T-helper 2 cell (primary cell): ENCODE measurements at regions not wholly inside any gene's neighbourhood (a gene's known extent, or its start where the extent isn't known, plus 50 kb on each side); places are given as distances from the start of the nearest gene placed in this dataset.

Experiments used
- DNase-seq, 5 experiments: peaks; one replicate each; pipeline versions ENCODE4 v3.0.0 to v3.0.0-alpha.2; 2012 to 2022

DNA sequence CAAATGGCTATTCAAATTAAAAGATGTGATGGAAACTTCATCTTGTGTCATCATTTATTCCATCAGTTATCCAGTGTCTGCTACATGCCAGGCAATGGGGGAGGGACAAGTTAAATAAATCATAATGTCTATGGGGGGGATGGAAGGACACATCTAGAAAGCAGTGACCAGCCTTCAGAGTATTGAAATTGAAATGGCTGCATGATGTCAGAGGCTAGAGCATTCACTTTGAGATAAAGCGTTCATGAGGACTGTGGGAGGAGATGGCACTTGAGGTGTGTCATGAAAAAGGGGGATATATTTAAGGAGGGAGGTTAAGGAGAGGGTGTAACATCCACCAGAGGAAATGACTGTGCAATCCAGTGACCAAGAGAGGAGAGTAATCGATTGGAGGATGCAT is 50.6 kb downstream of the SLIT2 start:
- no peak for DNase-seq

DNA sequence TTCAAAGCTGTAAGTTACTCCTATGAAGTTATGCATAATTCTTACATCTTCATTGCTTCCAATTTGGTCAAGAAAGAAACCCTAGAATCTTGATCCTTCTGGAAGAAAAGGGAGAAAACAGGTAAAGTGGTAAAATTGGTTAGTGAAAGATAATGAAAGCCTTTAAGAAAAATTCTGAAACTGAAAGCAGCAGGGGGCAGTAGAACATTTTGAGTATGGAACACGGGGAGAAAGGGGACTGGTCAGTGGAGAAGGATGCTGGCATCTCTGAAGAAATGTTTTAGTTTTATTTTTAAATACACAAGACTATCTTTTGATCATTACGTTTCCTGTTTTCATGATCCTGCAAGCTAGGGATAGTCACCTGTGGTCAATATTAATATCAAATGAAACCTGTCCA is 54.3 kb downstream of the SLIT2 start:
- DNase-seq = no peak

- no peak for DNase-seq
These were observed 60.2 kb downstream of the SLIT2 start for GRCh38 chr4:20311856-20312255.

- peak in 1 of 5 experiments; percentile 11 for DNase-seq
These were observed 61.7 kb downstream of the SLIT2 start for GRCh38 chr4:20313237-20314030.

DNA sequence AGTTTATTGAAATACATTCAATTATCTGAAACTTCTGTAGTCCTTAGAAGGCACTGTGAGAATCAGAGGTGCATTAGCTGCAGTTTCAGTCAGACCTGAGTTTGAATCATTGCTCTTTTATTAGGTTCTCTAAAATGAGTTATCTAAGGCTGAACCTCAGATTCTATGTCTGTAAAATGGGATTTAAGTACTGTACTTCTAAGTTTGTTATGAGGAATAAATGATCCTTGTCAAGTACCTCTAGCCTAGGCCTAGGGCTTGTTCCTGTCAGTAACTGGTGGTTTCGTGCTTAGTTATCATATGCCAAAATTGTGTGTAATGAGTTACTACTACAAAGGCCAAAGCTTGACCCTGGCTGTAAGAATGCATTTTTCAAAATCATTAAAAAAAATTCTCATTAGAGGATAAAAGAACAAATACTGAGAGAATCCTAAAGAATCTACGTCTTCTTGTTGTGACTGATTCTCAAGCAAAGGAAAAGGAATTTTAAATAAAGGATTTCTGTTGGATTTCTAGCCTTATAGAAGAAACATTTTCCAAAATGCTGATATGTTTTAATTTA is 65.8 kb downstream of the SLIT2 start:
- DNase-seq = no peak

- no peak for DNase-seq
These were observed 66.5 kb downstream of the SLIT2 start for GRCh38 chr4:20318001-20318908.

- DNase-seq = no peak
These were observed 67.2 kb downstream of the SLIT2 start for GRCh38 chr4:20318909-20319277.

DNA sequence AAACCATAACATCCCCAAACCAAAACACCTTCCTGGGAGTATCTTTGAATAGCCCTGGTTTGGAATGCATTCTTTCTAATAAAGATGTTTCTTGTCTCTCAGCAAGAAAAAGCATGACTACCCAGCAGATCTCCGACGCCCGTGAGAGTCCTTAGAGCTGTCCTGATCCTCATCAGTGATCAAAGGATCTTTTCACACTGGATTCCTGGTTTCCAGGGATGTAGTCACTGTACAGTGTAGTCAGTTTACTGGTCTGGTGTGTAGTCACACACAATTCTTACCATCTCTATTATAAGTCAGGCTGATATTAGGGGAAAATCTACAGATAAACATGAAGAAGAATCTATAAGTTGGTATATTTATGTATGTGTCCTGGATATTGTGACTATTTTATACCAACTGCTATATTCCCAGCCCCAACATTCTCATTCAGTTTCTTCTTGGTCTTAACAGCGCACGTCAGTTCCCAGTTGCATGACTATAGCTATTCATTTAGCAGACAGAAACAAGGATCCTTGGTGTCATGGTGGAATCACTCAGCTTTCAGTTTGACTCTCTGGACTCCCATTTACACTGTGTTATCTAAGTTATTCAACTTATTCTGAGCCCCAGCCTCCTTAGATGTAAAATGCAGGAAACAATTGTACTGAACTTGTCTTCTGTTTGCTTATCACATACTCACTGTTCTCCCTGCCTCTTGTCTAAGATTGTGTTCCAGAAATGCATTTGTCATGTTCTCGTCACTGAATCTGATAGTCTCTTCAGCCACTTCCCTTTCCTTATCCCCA is 68.3 kb downstream of the SLIT2 start:
- no peak for DNase-seq

DNA sequence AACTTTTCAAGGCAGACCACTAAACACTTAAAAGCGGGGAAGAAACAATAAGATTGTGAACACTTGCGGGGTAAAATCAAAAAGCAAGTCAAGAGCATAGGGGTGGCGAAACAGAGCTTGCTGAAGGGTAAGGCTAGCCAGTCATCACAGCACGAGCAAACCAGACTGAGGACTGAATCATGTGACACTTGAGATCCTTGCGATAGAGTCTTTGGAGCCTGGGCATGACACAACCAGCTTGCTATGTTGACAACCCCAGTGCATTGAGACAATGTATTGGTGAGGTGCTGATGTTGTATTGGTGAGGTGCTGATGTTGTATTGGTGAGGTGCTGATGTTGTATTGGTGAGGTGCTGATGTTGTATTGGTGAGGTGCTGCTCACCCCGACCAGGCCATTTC is 72.3 kb downstream of the SLIT2 start:
- DNase-seq = no peak

DNA sequence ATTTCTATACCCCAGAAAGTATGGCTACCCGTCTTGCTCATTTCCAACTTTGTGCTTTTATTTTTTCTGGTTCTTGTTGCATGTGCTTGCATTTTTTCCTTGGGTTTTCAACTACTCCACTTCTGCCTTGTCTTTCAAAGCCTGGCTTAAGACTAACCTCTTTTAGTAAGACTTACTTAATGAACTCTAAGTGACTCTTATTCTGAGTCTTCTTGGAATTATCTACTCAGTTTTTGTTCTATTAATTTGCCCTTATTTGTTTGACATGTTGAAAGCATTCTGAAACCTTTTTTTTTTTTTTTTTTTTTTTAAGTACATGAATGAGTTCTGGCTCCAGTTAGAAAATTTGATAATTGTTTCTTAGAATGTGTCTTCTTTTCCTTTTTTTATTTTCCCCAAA is 74.8 kb downstream of the SLIT2 start:
- DNase-seq = no peak

GRCh38 chr4:20326977-20327376 is 75.3 kb downstream of the SLIT2 start:
- no peak for DNase-seq

- DNase-seq = no peak
These were observed 76.1 kb downstream of the SLIT2 start for GRCh38 chr4:20327808-20328207.

DNA sequence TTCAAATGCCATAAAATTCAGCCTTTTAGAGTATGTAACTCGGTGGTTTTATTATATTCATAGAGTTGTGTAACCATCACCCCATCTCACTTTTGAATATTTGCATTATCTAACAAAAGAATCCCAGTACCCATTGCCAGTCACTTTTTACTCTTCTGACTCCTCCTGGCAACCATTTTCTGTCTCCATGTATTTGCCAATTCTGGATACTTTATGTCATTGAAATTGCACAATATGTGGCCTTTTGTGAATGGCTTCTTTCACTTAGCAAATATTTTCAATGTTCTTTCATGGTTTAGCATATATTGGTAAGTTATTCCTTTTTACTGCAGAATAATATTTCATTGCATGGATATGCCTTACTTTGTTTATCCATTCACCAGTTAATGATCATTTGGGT is 79.9 kb downstream of the SLIT2 start:
- DNase-seq = no peak

DNA sequence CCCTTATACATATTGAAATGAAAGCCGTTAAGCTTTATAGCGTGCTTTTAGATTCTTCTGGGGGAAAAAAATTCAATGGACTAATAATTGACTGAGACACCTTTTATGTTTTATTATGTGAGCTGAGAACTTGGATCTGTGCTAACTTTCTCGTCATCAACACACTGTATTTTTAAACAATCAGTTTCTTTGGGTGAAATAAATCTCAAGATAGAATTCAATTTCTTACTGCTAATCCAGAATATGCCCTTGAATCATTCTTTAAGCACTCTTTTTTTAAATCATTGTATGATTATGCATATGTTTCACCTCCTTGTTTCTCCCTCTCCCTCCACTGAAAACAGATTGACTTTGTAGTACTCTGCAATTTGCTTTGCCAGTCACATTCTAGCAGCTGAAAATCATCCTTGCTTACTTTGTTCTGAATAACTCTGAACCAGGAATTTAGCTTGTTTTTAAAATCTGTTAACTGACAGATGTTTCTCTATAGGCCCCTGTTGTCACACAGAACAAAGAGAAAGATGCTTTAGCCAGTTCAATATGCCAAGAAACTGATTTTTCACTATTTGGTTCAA is 81.5 kb downstream of the SLIT2 start:
- no peak for DNase-seq

- no peak for DNase-seq
These were observed 85.6 kb downstream of the SLIT2 start for GRCh38 chr4:20337261-20337664.

GRCh38 chr4:20338841-20339240 is 87.1 kb downstream of the SLIT2 start:
- DNase-seq = no peak

GRCh38 chr4:20341134-20341738 is 89.5 kb downstream of the SLIT2 start:
- DNase-seq = no peak

DNA sequence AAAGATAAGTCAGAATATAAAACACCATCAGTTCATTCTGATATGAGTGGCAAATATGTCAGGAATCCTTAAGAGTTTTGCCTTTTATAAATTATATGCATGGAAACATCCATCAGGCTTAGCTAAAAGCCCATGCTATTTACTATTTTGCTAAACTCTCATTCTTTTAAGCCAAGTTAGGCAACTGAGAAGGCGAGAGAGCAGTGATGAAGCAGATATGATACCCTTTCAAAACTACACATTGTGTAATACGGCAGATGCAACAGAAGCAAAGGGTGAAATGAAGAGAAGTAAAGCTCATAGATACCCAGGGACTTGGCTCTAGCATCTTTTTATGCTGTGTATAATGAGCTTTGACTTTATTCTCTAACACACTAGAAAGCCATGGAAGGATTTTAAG is 95.8 kb downstream of the SLIT2 start:
- no peak for DNase-seq

DNA sequence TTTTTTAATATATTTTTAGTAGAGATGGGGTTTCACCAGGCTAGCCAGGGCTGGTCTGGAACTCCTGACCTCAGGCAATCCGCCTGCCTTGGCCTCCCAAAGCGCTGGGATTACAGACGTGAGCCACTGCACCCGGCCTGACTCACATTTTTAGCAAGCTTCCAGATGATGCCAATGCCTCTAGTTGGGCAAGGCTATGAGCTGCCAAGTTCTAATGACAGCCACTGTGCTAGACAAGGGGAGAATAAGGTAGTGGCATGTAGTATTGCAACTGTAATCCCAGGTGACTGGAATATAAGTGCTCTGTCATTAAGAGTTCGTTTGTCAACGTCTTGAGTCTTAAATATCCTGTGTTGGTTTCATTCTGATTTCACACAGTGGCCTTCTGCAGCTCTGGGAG is 96.7 kb downstream of the SLIT2 start:
- DNase-seq = no peak

DNA sequence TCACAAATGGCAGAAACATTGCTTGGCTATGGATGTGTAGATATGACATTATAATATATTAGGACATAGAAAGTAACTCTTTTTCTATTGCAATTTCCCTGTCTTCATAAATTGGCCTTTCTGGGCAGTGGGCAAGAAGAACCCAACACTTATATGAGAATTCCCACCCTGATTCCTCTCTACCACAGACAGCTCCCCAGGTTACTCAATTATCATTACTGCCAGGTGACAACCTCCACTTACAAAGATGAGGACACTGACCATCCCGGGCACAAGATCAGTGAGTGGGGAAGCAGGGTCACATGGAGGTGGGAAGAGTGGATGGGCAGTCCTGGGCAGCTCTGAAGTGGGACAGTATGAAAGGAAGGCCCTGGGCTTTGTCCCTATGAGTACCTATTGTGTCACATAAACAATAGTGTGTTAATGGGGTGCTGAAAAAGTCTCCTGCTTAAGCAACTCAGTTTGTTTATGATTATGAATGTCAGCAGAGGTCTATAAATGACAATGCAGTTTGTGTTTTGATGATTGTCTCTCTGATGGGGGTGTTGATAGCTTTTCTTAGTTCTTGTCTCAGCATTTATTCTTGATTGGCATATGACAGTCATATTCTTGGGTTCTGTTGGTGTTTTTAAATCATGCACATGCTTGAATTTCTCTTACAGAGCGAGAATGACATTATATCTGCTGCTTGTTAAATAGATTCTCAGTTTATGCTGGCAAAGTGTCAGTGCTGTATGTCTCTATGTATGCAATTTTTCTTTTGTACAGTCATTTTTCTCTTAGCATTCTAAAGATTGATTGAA is 99.9 kb downstream of the SLIT2 start:
- DNase-seq = no peak

DNA sequence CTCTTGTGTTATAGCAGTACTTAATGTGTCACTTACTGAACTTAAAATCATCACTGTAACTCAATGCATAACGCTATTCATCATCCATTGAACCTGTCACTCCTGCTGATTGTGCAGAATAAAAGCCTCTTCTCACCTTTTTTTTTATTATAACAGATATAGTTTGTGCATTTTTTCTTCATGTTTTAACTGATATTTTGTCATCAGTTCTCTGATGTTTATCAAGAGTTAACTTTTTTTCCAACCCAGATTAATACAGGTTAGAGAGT is 100.4 kb downstream of the SLIT2 start:
- no peak for DNase-seq

- no peak for DNase-seq
These were observed 101.9 kb downstream of the SLIT2 start for GRCh38 chr4:20353646-20354045.
